ENCODE measurements at regions not wholly inside any gene's neighbourhood (a gene's known extent, or its start where the extent isn't known, plus 50 kb on each side); places are given as distances from the start of the nearest gene placed in this dataset.
"Not testable (repeated sequence)": the region's sequence is repeated elsewhere in the genome, so short reads cannot be mapped to it uniquely, and the experiment has no call there.

DNA sequence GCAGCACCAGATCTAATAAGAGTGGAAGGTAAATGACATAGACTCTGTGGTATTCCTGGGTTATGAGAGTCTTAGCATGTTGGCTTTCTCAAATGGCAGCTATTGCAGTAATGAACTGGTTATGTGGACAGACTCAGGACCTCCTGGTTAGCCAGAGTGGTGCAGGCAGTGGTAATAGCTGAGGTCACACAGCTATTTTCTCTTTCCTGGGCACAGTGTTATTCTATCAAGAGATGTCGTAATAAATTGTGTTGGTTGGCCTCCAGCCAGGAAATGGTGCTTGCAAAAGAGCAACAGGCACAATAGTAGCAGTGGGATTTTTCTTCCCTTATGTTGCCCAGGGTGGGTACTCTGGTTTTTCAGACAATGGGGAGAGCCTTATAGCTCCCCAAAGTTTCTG is 279.2 kb upstream of the FGF16 start:
- DNase-seq = no peak

DNA sequence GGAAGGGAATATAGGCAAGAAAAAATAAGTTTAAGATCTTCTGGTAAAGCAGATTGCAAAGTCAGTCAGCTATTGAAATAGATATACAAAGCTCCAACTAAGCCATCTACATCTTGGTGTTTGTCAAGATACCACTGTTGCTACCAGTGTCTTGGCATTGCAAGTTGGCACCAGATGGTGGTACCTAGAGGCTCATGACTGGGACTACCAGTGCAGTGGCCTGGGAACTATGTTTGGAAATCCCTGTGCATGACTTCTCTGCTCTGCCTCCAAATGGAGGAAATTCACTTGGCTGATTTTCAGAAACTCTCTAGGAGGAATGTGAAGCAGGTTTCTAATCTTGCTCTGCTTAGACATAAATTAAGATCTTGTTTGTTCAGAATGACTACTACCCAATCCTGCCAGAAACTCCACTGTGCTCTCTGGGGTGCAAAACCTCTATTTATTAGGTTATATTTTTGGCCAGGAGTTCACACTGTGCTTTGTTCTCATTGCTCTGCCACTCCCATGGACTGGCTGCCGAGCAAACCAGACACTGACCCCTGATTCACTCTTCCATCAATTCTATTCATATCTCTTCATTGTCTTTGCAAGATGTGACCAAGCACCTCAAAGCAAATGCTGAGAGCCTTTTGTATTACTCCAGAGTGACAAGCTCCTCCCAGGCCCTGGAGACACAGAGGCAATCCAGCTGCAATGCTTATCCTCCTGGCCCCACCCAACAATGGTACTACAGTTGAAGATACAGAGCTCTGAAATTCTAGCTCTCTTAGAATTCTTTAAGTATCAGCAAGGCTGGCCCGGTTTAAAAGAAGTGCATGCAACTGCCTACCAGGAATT is 272.3 kb upstream of the FGF16 start:
- DNase-seq = no peak

DNA sequence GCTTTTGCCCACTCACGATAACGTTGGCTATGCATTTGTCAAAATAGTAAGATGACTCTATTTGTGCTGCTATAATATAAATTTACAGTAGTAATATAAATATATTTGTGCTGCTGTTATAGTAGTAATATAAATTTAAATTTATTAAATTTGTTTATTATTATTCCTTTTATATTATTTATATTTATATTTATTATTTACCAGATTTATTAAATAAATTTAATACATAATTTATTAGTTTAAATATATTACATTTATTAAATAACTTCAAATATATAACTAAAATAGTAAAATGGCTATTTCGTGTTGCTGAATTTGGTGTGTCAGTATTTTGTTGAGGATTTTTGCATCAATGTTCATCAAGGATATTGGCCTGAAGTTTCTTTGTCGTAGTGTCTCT is 246.5 kb upstream of the FGF16 start:
- DNase-seq = no peak

DNA sequence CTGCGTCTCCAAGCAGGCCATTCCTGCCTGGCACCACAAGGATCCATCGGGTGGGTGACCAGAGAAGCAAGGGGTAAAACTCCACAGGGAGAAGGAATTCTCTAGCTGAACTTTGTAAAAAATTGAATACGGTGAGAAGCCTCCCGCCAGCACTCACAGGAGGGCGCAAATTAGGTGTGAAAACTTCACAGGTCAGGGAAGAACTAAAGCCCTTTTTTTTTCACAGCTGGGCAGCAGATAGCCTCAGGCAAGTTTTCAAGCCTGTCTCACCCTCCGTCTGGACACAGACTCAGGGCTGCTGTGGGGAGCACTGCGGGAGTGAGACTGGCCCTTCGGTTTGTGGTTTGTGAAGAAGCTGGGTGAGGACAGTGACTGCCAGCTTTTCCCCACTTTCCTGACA is 224.1 kb upstream of the FGF16 start:
- DNase-seq = no peak

DNA sequence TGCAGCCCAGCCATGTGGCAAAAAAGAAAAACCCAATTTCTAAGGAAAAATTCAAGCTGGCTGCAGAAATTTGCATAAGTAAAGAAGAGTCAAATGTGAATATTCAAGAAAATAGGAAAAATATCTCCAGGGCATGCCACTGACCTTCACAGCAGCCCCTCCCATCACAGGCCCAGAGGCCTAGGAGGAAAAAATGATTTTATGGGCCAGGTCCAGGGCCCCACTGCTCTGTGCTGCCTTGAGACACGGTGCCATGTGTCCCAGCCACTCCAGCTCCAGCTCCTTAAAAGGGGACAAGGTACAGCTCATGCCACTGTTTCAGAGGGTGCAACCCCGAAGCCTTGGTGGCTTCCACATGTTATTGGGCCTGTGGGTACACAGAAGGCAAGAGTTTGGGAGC is 182.7 kb upstream of the FGF16 start:
- no peak for DNase-seq

DNA sequence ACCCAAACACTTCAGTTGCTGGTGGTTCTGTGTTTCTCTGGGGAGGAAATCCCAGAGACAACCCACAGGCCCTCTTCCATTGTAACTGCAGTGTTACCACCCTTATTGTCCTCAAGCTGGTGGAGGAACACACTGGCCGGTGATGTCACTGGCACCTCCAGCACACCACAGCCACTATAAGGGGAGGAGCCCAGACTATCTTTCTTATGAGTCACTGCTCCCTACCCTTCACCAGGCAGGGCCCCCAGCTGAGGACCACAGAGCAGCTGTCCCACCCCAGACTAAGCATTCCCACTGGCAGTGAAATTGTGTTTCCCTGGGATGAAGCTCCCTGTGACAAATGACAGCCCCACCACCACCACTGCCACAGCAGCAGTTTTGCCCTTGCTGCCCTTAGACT is 171.8 kb upstream of the FGF16 start:
- no peak for DNase-seq

DNA sequence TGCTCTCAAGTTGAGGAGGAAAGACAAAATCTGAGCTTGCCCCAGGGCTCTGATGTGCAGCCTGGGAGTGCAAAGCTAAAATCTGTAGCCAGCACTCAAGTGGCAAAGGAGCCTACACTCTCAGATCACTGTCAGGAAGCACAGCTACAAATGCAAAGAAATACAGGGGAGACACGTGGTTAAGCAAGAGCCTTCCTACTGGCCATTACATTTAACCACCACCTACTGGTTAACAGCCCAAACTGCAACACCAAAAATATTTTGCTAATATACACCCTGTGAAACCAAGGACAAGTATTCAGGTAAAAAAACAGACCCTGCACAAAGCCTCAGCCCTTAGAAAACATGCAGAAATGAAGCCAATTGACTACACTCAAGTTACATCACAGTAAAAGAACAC is 170.4 kb upstream of the FGF16 start:
- DNase-seq = no peak

DNA sequence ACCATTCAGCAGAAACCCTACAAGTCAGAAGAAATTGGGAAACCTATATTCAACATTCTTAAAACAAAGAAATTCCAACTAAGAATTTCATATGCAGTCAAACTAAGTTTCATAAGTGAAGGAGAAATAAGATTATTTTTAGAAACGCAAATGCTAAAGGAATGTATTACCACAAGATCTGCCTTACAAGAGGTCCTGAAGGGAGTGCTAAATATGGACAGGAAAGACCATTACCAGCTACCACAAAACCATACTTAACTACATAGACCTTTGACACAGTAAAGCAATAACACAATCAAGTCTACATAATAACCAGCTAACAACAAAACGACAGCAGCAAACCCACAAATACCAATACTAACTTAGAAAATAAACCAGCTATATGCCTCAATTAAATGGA is 169.3 kb upstream of the FGF16 start:
- DNase-seq = no peak

DNA sequence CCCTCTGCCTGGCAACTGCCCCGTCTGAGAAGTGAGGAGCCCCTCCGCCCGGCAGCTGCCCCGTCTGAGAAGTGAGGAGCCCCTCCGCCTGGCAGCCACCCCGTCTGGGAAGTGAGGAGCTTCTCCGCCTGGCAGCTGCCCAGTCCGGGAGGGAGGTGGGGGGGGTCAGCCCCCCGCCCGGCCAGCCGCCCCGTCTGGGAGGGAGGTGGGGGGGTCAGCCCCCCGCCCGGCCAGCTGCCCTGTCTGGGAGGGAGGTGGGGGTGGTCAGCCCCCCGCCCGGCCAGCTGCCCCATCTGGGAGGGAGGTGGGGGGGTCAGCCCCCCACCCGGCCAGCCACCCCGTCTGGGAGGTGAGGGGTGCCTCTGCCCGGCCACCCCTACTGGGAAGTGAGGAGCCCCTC is 167.8 kb upstream of the FGF16 start:
- not testable (repeated sequence) for DNase-seq

DNA sequence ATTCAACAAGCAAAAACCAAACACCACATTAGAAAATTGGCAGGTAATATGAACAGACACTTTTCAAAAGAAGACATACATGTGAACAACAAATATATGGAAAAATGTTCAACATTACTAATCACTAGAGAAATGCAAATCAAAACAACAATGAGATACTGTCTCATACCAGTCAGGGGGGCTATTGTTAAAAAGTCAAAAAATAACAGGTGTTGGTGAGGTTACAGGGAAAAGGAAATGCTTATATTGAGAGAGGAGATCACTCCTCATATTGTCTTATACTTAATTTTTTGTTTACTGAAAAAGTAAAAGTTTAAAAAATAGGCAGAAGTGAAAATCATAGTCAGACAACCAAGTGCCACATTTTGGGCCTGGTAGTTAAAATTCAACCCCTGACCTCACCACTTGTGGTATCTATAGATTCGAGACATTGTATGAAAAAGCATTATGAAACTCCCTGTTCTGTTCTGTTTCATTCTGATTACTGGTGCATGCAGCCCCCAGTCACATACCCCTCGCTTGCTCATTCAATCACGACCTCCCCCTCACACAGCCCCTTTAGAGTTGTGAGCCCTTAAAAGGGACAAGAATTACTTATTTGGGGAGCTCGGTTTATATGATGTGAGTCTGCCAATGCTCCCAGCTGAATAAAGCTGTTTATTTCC is 153.7 kb upstream of the FGF16 start:
- DNase-seq = no peak

DNA sequence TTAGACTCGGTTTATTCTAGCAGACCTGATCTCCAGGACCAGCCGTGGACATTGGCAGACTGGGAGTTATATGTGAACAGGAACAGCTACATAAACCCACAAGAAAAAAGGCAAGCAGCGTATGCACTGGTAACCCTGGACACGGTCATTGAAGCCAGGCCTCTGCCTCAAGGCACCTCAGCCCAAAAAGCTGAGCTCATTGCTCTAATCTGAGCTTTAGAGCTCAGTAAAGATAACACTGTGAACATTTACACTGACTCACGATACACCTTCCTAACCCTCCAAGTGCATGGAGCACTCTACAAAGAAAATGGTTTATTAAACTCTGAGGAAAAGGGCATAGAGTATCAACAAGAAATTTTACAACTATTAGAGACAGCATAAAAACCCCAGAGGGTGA is 148.9 kb upstream of the FGF16 start:
- no peak for DNase-seq

DNA sequence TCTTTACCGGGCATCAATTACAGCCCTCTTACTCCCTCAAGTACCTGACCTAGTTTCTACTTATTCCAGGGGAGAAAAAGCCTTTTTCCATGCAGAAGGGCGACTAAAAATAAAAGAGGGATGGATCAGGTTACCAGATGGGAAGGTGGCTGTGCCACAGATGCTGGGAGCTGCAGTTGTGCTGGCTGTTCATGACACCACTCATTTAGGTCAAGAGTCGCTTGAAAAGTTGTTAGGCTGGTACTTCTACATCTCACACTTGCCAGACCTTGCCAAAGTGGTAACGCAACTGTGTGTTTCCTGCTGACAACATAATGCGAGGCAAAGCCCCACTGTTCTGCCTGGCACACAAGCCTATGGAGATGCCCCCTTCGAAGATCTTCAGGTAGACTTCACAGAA is 148.4 kb upstream of the FGF16 start:
- no peak for DNase-seq

DNA sequence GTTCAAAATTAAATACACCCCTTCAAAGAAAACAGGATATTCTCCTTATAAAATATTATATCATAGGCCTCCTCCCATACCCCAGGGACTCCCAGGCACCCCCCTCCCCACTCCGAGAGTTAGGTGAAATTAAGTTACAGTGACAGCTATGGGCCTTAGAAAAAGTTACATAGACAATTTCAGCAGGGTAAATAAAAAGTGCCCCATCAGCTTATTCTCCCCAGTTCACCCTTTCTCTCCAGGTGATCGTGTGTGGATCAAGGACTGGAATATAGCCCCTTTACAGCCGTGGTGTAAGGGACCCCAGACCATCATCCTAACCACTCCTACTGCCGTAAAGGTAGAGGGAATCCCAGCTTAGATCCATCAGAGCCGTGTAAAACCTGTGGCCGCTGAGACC is 147.6 kb upstream of the FGF16 start:
- DNase-seq = no peak

DNA sequence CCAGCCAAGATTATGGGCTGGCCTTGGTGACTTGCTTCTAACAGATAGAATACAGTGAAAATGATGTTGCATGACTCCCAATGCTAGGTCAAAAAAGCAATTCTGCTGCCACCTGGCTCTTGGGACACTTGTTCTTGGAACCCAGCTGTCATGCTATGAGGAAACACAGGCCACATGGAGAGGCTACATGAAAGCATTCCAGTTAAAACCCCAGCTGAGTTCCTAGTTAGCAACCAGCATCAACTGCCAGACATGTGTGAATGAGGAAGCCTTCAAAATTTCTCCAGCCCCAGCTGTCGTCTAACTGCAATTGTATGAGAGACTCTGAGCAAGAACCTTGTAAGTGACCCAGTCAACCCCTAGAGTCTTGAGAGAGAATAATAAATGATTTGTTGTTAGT is 105.2 kb upstream of the FGF16 start:
- DNase-seq = no peak

DNA sequence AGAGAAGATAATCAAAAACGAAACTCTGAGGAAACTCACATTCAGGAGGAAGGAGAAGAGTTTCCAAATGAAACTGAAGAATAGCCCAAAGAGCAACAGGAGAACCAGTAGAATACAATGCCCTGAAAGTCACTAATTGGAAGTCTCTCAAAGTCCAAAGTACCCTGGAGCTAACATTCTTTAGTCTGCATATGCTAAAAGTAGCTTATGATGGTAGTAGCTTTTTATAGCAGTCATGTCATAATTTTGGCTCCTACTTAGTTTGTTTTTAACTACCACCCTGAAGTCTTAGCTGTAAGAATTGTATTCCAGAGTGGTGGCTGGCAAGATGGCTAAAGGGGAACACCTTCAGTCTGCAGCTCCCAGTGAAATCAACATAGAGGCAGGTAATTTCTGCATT is 100.3 kb upstream of the FGF16 start:
- DNase-seq = no peak

DNA sequence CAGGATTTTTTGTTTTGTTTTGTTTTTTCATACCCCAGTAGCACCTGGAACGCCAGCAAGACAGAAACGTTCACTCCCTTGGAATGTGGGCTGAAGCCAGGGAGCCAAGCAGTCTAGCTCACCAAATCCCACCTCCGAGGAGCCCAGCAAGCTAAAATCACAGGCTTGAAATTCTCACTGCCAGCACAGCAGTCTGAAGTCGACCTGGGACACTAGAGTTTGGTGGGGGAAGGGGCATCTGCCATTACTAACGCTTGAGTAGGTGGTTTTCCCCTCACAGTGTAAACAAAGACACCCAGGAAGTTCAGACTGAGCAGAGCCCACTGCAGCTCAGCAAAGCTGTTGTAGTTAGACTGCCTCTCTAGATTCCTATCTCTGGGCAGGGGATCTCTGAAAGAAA is 99.6 kb upstream of the FGF16 start:
- no peak for DNase-seq

DNA sequence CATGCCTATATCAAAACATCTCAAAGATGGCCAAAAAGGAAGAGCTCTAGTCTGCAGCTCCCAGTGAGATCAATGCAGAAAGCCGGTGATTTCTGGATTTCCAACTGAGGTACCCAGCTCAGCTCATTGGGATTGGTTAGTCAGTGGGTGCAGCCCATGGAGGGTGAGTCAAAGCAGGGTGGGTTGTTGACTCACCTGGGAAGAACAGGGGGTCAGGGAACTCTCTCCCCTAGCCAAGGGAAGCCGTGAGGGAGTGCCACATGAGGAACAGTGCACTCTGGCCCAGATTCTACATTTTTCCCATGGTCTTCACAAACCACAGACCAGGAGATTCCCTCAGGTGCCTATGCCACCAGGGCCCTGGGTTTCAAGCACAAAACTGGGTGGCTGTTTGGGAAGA is 57.3 kb upstream of the FGF16 start:
- DNase-seq = no peak

DNA sequence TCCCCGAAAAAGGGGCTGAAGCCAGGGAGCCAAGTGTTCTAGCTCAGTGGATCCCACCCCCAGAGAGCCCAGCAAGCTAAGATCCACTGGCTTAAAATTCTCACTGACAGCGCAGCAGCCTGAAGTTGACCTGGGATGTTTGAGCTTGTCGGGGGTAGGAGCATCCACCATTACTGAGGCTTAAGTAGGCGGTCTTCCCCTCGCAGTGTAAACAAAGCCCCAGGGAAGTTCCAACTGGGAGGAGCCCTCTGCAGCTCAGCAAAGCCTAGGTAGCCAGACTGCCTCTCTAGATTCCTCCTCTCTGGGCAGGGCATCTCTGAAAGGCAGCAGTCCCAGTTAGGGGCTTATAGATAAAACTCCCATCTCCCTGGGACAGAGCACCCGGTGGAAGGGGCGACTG is 56.8 kb upstream of the FGF16 start:
- DNase-seq = not testable (repeated sequence)

DNA sequence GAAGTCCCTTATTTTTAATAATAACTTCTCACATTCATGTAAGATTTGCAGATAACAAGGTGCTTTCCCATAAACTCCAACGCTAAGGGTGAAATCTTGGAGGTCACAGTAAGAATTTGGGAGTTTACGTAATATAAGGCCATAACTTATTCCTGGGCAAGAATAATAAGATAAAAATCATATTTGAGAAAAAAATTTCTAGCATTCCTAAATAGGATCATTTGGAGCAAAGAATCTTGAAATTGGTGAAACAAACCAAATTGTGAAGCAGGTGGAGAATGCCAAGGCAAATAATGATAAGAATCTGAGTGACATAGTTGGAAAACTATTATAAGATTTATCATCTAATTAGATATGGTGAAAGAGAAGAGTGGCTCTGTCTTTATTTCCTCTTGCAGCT is 50.4 kb upstream of the FGF16 start:
- DNase-seq = no peak

Data from activated CD4-positive, alpha-beta T cell treated with anti-CD3 and anti-CD28 coated beads, Interleukin-10, Interleukin-2, amounts not matched to agents 100 ng/mL and 50 ng/mL, durations not matched to agents 16 hours and 8 hours (primary cell).